ENCODE measurements at regions not wholly inside any gene's neighbourhood (a gene's known extent, or its start where the extent isn't known, plus 50 kb on each side); places are given as distances from the start of the nearest gene placed in this dataset.

- TF ChIP-seq CTCF (IDR thresholded peaks at IDR 0.05): no peak
- no peak for TF ChIP-seq POLR2A (IDR thresholded peaks at IDR 0.05)
- TF ChIP-seq POLR2AphosphoS5 (IDR thresholded peaks at IDR 0.05): no peak
- no peak for TF ChIP-seq EP300 (IDR thresholded peaks at IDR 0.05)
These were observed 55.3 kb upstream of the TMEM163 start for GRCh38 chr2:134773759-134774742.
